Inferior parietal cortex (tissue), 1 donor: ENCODE measurements at regions not wholly inside any gene's neighbourhood (a gene's known extent, or its start where the extent isn't known, plus 50 kb on each side); places are given as distances from the start of the nearest gene placed in this dataset.
"Not testable (repeated sequence)": the region's sequence is repeated elsewhere in the genome, so short reads cannot be mapped to it uniquely, and the experiment has no call there.

Experiments used
- DNase-seq: peaks from one replicate; pipeline ENCODE4 v3.0.0-alpha.2; 2016; ENCODE audit errors: extremely low spot score

- DNase-seq = peak; percentile 7
Measured at GRCh38 chr1:58968360-58968952, 184.6 kb upstream of the JUN start.

GRCh38 chr1:58969176-58969575 lies 185.3 kb upstream of the JUN start:
- DNase-seq = not testable (repeated sequence)

DNA sequence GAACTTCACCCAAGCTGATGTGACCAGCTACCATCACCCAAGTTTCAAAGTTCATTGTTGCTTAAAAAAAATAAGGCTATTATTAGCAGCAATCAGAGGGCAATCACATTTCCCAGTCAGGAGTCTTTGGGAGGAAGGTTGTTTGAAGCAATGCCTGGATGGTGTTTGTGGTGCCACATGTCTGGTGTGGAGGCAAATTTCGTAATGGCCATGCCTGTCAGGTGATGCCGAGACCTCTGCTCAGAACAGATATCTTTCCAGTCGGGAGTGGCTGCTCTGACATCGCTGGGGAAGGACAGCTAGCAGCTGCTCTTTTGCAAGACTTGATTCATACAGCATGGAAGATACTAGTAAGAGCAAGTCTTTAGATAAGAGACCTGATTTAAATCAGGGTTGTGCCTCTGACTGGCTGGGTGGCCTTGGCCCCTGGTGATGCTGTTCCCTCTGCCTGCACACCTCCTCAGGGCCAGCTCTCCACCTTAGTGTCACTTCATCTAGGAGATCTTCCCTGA lies 187.8 kb upstream of the JUN start:
- no peak for DNase-seq

DNA sequence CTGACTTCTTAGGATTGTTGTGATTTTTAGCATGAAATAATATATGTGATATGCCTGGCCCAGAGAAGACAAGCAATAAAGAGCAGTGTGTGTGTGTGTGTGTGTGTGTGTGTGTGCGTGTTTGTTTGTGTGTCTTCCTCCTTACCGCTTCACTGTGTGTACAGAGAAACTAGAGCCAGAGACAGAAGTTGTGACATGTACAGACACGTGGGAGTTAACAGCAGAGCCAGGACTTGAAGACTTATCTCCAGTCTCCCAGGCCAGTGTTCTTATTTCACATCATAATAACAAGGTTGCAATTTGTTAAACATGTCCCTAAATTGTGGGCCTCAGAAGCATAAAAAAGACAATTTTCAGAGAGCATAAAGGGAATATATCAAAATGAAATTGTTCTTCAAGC lies 192.0 kb upstream of the JUN start:
- no peak for DNase-seq

DNA sequence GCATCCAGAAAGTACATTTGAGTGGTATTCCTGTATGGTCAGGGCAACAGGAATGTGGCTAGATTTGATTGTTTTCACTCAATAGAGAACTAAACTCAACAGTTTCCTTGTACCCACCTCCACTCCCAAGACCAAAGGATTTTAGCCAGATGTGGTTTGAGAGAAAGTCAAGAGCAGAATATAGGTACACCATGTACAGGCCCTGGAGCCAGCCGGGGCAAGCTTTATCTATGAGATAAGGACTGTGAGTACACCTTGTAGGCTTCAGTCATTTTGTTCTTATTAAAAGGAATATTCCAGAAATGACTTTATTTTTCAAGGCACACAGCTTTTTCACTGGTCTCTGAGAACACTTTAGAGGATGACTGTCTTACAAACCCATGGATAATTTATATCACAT lies 192.4 kb upstream of the JUN start:
- DNase-seq = no peak

- no peak for DNase-seq
Measured at GRCh38 chr1:58977598-58977997, 193.8 kb upstream of the JUN start.

- DNase-seq = no peak
Measured at GRCh38 chr1:58978096-58978495, 194.2 kb upstream of the JUN start.

DNA sequence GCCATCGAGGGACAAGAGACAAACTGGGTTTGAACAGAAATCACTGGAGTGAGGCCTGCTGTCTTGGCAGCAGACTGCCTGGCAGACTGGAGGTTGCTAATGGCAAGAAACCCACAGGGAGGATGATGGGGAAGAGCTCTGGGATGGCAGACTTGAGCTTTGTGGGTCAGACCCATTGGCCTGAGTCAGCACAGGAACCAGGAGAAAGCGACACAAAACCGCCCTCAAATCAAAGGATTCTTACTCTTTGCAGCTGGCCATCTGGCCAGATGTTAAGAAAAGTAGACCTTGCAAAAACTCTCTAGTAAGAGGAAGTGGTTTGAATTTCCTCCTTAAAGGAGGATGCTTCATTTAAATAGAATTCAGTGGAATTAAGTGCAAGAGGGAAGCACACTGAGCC lies 195.2 kb upstream of the JUN start:
- DNase-seq = no peak

- no peak for DNase-seq
Measured at GRCh38 chr1:58979677-58980076, 195.8 kb upstream of the JUN start.

GRCh38 chr1:58981392-58981791 lies 197.5 kb upstream of the JUN start:
- DNase-seq = no peak

DNA sequence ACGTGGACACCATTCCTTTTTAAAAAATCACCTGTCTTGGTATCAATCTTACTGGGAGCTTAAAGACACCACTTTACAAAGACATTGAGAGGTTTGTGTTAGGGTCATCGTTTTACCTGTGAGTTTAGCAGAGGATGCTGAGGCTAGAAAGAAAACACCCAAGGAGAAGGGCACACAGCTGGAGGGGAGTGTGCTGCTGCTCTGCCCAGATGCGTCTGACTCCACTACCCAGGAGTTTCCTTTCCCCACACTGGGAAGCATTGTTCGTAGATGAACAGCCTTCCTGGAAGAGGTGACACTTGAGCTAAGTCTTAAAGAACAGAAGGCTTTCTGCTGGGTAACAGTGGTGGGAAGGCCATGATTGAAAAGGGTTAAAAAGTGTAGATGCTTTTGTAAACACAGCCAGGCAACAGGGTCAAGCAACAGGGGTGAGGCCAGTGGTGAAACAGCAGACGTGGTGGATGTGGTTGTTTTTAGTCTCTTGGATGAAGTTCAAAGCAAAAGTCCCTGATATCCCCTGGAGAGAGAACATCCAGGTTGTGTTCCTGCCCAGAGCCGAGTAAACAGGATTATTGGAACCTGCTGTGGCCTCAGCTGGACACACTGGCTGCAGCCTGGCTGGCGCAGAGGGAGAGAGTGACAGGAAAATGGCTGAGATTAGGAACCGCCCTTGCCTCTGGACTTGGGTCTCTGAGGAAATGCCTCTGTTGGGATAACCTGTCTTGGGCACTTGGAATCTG lies 198.6 kb upstream of the JUN start:
- DNase-seq = no peak

GRCh38 chr1:58983162-58983561 lies 199.3 kb upstream of the JUN start:
- no peak for DNase-seq

DNA sequence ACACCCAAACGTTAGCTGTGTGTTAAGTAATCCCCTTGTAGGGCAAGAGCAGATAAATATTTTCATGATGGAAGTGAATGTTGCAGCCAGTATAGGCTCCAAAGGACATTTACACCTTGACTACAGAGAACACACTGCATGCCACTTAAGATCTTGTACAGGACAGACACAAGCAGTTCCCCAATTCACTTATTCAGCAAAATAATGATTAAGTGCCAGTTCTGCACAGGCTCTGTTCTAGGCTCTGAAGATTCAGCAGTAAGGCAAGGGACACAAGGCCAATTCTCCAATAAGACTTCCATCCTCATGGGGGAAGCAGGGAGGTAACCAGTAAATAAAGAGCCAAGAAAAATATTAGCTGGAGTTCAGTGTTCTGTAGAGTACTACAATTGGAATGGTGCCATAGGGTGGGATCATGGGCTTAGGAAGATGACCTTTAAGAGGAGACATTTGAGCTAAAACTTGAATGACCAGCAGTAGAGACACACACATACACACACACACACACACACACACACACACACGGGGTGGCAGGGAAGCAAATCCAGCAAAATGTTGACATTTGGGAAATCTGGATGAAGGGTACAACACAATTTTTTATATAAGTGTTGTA lies 199.9 kb upstream of the JUN start:
- DNase-seq = no peak

DNA sequence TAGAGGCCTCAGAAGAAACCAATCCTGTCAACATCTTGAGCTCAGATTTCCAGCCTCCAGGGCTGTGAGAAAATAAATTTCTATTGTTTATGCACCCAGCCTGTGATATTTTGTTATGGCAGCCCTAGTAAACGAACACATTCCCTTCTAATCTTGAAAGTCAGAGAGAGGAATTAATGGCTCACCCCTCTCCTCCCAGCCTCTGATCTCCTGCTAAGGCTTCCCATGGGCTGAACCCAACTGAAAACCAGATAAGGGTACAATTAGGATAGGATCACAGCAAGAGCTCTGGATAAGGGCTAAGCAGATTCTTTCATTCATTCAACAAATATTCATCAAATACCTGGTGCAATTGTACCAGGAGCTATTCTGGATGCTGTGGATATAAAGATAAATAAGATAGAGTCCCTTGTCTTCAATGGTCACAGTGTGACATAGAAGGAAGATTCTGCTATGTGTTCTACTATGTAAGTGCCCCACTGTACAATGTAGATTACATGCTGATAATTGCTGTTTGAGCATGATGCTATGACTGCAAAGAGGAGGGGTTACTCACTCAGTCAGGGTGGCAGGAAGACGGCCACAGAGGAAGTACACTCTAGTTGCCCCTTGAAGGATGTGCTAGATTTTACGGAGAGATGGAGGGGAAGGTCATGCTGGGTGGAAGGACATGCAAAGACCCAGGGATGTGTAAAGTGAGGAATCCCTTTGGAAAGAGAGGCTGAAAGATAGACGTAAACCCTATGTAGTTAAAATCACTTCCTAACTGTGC lies 203.3 kb upstream of the JUN start:
- no peak for DNase-seq

- DNase-seq = no peak
Measured at GRCh38 chr1:58988752-58989151, 204.9 kb upstream of the JUN start.

- DNase-seq = no peak
Measured at GRCh38 chr1:58989845-58990244, 206.0 kb upstream of the JUN start.

GRCh38 chr1:58991305-58991704 lies 207.5 kb upstream of the JUN start:
- DNase-seq = no peak

- DNase-seq = no peak
Measured at GRCh38 chr1:58992643-58993042, 208.8 kb upstream of the JUN start.

- DNase-seq = no peak
Measured at GRCh38 chr1:58993403-58993802, 209.6 kb upstream of the JUN start.

- DNase-seq = no peak
Measured at GRCh38 chr1:58994664-58995063, 210.8 kb upstream of the JUN start.

GRCh38 chr1:58996341-58997059 lies 212.7 kb upstream of the JUN start:
- no peak for DNase-seq

DNA sequence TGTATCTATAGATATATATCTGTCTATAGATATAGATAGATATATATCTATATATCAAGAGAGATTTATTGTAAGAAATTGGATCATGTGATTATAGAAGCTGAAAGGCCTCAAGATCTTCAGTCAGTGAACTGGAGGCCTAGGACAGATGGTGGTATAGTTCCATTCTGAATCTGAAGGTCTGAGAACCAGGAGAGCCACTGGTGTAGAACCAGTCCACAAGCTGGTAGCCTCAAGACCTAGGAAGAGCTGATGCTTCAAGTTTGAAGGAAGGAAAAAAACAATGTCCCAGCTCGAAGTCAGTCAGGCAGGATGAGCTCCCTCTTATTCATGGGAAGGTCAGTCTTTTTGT lies 213.2 kb upstream of the JUN start:
- DNase-seq = no peak
